ENCODE measurements at regions not wholly inside any gene's neighbourhood (a gene's known extent, or its start where the extent isn't known, plus 50 kb on each side); places are given as distances from the start of the nearest gene placed in this dataset.
A peak's percentile ranks its signal among the peaks of the same experiment; 100 is the strongest.

DNA sequence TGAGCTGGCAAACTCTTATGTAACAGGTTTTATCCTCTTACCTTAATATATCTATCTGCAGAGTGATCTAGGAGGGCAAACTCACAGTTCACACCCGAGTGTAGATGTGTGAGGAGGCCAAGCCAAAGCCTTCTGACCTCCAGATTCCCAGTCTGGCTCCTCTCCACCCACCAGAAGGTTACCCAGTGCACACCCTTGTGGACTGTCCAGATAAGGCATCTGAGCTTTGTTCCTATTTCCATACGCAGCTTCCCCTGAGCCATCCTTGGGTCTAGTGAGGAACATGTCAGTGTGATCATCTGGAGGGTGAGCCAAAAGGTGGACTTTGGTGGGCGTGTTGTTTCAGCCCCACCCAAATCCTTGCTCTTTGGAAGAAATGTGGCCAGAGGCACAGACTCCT is 203.0 kb upstream of the MEOX2 start:
- DNase-seq (ENCODE audit: low read depth), result peak; percentile 12
- no peak overlapping the region for H3K4me3 ChIP-seq (ENCODE audit: low read depth, low read length)

DNA sequence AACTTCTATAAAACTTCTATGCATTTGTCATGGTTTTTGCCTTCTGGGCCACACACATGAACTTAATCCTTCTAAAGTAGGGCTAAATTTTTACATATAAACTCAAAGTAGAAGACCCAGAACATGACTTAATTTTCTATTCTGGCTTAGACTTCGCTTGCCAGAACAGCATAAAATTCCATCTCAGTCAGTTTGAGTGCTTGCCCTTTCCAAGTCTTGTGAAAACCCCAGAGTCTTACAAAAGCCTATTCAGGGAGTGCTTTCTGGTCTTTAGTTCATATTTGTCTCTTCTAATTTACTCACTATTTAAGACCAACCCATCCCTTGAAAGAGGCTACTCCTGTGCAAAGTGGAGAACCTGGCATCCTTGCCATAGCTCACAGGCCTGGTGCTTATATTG is 201.6 kb upstream of the MEOX2 start:
- no peak overlapping the region for H3K4me3 ChIP-seq (ENCODE audit: low read depth, low read length)
- TF ChIP-seq, protein P1, sequence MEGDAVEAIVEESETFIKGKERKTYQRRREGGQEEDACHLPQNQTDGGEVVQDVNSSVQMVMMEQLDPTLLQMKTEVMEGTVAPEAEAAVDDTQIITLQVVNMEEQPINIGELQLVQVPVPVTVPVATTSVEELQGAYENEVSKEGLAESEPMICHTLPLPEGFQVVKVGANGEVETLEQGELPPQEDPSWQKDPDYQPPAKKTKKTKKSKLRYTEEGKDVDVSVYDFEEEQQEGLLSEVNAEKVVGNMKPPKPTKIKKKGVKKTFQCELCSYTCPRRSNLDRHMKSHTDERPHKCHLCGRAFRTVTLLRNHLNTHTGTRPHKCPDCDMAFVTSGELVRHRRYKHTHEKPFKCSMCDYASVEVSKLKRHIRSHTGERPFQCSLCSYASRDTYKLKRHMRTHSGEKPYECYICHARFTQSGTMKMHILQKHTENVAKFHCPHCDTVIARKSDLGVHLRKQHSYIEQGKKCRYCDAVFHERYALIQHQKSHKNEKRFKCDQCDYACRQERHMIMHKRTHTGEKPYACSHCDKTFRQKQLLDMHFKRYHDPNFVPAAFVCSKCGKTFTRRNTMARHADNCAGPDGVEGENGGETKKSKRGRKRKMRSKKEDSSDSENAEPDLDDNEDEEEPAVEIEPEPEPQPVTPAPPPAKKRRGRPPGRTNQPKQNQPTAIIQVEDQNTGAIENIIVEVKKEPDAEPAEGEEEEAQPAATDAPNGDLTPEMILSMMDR (IDR thresholded peaks at IDR 0.05; ENCODE audit: insufficient read depth, low read depth, low read length), result no peak
- no peak for DNase-seq (ENCODE audit: low read depth)

More for the DNA sequence above, 203.0 kb upstream of the MEOX2 start:
- TF ChIP-seq, protein P1 (IDR thresholded peaks at IDR 0.05; ENCODE audit: insufficient read depth, low read depth, low read length), result peak; percentile 44

DNA sequence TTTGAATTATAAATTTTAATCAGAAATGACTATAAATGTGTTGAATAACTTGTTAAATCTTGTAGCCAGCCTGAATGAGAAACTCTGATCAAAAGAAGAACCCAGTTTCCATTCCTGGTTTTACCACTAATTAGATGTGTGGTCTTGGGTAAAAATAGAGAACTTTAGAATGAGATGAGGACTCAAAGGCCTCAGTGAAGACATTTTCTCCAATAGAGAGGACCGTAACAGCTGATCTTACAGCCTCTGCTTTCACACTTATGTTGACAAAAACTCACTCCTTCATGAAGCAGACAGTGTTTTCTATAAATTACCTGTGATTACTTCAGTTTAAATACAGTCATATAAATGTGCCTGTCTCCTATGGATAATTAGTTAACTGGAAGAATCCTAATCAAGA is 200.1 kb upstream of the MEOX2 start:
- H3K4me3 ChIP-seq (ENCODE audit: low read depth, low read length), result no peak overlapping the region
- TF ChIP-seq, protein P1 (IDR thresholded peaks at IDR 0.05; ENCODE audit: insufficient read depth, low read depth, low read length), result no peak
- DNase-seq (ENCODE audit: low read depth), result no peak

DNA sequence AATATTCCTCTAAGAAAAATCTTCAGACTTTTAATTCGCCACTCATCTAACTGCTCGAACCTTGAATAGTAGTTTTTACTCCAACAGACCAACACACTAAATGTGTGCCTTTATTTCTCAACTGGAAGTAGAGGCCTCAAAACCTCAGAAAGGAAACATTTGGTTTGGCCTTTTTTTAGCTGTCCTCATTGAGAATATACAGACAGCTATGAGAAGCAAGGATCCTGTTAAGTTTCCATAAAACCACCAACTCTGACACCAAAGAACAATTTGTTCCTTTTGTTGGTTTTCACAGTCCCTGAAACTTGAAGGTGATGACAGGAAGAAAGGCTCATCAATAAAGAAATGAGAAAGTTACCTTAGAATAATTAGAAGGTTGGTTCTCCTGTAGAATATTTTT is 199.2 kb upstream of the MEOX2 start:
- TF ChIP-seq, protein P1 (IDR thresholded peaks at IDR 0.05; ENCODE audit: insufficient read depth, low read depth, low read length), result no peak
- no peak overlapping the region for H3K4me3 ChIP-seq (ENCODE audit: low read depth, low read length)
- no peak for DNase-seq (ENCODE audit: low read depth)

DNA sequence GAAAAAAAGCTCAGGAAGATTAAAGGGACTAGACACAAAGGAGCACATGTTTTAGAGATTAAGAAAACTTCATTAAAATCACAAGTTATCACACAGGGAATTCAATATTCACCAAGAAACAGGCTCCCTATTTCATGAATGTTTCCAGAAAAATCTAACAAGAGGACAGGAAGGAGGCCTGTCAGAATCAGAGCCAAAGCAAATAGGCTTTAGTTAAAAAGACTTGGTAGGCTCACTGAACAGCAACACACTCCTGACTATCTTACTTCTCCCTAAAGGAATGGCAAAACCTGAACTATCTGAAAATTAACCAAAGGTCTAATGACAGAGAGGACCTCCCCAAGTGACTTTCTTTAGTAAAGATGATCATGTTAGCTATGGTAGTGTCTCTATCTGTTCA is 188.3 kb upstream of the MEOX2 start:
- no peak for DNase-seq (ENCODE audit: low read depth)
- TF ChIP-seq, protein P1 (IDR thresholded peaks at IDR 0.05; ENCODE audit: insufficient read depth, low read depth, low read length), result no peak
- H3K4me3 ChIP-seq (ENCODE audit: low read depth, low read length), result no peak overlapping the region

DNA sequence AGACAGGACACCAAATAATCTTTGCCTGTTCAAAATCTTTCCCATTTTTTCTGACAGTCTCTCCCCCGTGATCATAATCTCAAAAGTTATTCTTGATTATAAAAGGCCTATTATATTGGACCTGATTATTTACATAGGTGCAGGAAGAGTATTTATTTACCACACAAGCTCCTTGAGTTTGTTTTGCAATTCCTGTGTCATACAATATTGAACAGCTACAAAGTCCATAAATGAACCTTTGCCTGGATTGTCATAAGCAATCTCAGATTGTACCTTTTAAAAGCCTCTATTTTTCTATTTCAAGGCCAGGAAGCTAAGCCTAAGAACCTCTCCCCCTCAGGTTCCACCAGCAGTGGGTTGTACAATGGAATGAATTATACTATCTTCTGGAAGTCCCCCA is 183.9 kb upstream of the MEOX2 start:
- TF ChIP-seq, protein P1 (IDR thresholded peaks at IDR 0.05; ENCODE audit: insufficient read depth, low read depth, low read length), result no peak
- DNase-seq (ENCODE audit: low read depth), result no peak
- H3K4me3 ChIP-seq (ENCODE audit: low read depth, low read length), result no peak overlapping the region

DNA sequence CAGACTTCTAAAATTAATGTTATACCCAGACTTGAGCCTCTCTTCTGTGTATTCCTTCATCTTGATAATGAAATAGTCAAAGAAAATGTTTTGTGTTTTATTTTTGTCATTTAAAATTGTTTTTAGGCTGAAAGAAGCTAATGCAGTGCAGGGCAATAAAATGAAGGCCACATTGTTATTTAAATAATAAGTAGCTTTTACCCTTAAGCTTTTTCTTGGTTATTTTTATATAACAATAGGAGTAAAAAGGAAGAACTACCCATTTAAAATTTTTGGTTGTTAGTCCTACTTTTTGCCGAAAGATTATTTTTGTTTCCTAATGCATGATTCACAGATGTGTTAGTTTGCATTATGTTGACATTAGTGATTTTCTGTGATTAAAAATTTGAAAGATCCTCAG is 181.0 kb upstream of the MEOX2 start:
- TF ChIP-seq, protein P1 (IDR thresholded peaks at IDR 0.05; ENCODE audit: insufficient read depth, low read depth, low read length), result no peak
- DNase-seq (ENCODE audit: low read depth), result no peak

More for the DNA sequence above, 181.0 kb upstream of the MEOX2 start:
- H3K4me3 ChIP-seq (ENCODE audit: low read depth, low read length), result no peak overlapping the region

All from fibroblast of villous mesenchyme (primary cell).